ENCODE measurements at regions not wholly inside any gene's neighbourhood (a gene's known extent, or its start where the extent isn't known, plus 50 kb on each side); places are given as distances from the start of the nearest gene placed in this dataset.
"Not testable (repeated sequence)": the region's sequence is repeated elsewhere in the genome, so short reads cannot be mapped to it uniquely, and the experiment has no call there.

GRCh38 chr10:34907743-34908430 is 92.8 kb upstream of the PARD3 start:
- DNase-seq = no peak

GRCh38 chr10:34906067-34906965 is 91.2 kb upstream of the PARD3 start:
- peak; percentile 79 for DNase-seq

- DNase-seq = no peak
Observed at GRCh38 chr10:34905200-34905927, 90.3 kb upstream of the PARD3 start.

GRCh38 chr10:34904191-34904590 is 89.1 kb upstream of the PARD3 start:
- no peak for DNase-seq

- DNase-seq = no peak
Observed at GRCh38 chr10:34899161-34899560, 84.1 kb upstream of the PARD3 start.

GRCh38 chr10:34895977-34896376 is 80.9 kb upstream of the PARD3 start:
- no peak for DNase-seq

- DNase-seq = not testable (repeated sequence)
Observed at GRCh38 chr10:34895046-34895445, 80.0 kb upstream of the PARD3 start.

- DNase-seq = not testable (repeated sequence)
Observed at GRCh38 chr10:34892521-34892920, 77.4 kb upstream of the PARD3 start.

GRCh38 chr10:34890939-34891338 is 75.8 kb upstream of the PARD3 start:
- no peak for DNase-seq

GRCh38 chr10:34889004-34889869 is 74.1 kb upstream of the PARD3 start:
- DNase-seq = no peak

GRCh38 chr10:34886906-34887642 is 72.0 kb upstream of the PARD3 start:
- no peak for DNase-seq

- DNase-seq = no peak
Observed at GRCh38 chr10:34885898-34886297, 70.8 kb upstream of the PARD3 start.

- no peak for DNase-seq
Observed at GRCh38 chr10:34885011-34885410, 69.9 kb upstream of the PARD3 start.

- DNase-seq = no peak
Observed at GRCh38 chr10:34884272-34884952, 69.3 kb upstream of the PARD3 start.

GRCh38 chr10:34880817-34881216 is 65.7 kb upstream of the PARD3 start:
- DNase-seq = no peak

- not testable (repeated sequence) for DNase-seq
Observed at GRCh38 chr10:34878651-34879050, 63.6 kb upstream of the PARD3 start.

GRCh38 chr10:34875061-34875460 is 60.0 kb upstream of the PARD3 start:
- DNase-seq = no peak

- no peak for DNase-seq
Observed at GRCh38 chr10:34872820-34873219, 57.7 kb upstream of the PARD3 start.

- no peak for DNase-seq
Observed at GRCh38 chr10:34869135-34869836, 54.2 kb upstream of the PARD3 start.

GRCh38 chr10:34868589-34868988 is 53.5 kb upstream of the PARD3 start:
- no peak for DNase-seq
